Stimulated activated CD8-positive, alpha-beta memory T cell treated with anti-CD3 and anti-CD28 coated beads, Interleukin-12 subunit alpha, Interleukin-12 subunit beta, amount 100 ng/mL, for 24 hours (primary cell): ENCODE measurements at regions not wholly inside any gene's neighbourhood (a gene's known extent, or its start where the extent isn't known, plus 50 kb on each side); places are given as distances from the start of the nearest gene placed in this dataset.

ENCODE experiments used
- DNase-seq: peaks from one replicate; pipeline ENCODE4 v3.0.0-alpha.2; 2020; ENCODE audit errors: extremely low read depth

DNA sequence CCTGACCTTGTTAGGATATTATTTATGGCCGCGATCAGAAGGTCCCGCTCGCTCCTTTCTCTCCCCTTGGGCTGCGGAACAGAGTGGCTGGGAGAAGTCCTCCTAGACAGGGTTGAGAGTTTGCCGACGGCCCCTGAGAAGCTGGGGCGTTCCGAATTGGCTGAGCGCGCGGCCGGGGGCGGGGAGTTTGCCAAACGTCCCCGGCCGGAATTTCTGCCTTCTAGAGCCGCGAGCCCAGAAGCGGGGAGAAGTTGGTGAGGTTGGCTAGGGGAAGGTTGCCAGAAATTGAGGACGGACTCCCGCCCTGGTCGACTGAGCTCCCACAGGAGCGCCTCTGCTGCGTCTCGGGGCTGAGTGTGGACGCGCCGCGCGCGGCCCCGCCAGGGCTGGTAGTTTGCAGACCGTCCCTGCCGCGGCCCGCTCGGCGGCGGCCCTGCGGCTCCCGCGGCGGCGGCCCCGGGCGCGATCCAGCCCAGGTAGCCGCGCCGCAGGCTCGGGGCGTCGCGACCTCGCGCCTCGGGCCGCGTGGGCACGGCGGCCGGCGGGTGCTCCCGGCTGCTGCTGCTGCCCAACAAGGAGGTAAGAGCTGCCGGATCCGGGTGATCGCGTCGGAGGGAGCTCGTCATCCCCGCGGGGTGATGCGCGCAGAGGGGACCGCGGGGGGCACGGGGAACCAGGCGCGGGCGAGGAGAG, 134.0 kb upstream of the MGAT5 start:
- DNase-seq: peak; percentile 66

DNA sequence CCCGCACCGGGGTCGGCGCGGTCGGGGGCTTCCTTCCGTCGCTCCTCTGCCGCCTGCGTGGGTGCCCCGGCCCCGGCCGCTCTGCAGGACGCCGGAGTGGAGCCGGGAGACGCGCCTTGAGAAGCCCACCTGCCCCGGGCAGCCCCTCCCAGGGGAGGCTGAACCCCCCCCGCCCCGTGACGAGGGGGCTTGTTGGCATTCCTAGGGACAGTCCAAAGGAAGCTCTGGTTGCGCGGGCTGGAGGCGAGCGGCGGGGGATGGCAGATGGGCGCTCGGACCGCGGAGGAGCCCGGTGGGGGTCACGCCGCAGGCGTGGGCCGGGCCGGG, 133.5 kb upstream of the MGAT5 start:
- no peak for DNase-seq

DNA sequence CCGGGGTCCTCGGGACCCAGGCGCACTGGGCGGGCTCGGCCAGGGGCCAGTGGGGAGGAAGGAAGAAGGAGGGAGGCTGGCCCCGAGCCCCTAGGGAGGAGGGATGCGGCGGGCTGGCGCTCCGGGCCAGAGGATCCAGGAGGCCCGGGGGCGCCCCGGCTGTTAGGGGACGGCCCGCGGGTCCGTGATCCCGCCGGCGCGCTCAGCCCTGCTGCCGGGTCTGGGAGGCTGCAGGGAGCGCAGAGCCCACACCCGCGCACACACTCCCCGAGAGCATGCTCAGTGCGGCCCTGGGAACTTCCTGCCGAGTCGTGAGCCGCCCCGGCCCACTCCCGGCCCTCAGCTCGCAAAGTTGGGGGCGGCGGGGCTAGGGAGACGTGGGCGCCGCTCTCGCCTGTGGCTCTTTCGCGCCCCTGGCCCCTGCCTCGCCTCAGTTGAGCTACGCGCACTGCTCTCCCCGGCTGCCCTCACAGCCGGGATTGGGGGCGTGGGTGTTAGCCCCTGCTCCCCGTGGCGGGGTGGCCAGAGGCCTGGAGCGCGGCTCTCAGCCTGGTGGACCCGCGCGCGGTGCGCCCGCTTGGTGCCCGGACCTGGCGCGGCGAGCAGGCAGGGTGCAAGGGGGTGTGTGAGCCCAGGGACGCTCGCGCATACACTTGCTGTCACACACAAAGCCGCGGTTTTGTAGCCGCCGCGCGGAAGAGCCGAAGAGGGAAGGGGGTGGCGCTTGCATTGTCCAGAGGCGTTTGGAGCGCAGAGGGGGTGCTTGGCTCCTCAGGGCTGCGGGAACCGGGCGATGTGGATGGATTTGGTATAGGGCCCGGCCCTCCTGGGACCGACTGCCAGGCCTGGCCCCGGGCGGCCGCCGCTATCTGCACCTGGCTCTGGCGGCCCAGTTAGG, 132.9 kb upstream of the MGAT5 start:
- DNase-seq: peak; percentile 31

DNA sequence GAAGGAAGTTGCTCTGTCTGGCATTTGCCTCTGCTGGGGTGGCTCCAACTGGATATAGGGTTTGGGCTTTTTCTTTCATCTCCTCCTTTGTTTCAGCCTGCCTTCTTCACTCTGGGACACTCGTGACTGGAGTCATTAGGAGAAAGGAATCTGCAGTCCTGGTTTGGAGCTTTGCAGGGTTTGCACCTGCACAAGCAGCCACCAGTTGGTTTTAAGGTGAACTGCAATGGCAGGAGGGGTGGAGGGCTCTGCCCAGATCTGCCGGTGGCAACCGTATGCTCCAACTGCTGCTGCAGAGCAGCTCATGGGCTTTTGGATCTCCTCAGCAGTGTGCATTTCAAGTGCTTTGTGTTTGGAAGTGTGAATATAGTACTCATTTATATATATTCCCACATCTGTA, 131.3 kb upstream of the MGAT5 start:
- DNase-seq: no peak

DNA sequence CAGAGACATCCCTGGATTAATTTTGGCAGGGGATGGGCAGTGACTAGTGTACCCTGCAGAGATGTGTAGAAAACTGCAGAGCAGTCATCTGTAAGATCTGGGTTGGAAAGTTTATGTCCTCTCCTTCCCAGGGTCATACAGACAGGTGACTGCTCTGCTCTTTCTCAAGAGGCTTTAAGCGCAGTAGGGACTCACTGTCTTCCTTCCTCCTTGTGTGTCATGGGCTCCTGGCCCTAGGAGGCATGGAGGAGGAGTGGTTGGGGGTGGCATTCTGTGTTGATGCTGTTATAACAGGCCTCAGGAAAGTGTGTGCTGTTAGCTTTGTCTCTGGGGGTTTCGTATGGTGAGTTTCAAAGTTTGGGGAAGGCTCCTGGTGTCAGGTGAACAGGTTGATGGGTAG, 130.5 kb upstream of the MGAT5 start:
- no peak for DNase-seq

DNA sequence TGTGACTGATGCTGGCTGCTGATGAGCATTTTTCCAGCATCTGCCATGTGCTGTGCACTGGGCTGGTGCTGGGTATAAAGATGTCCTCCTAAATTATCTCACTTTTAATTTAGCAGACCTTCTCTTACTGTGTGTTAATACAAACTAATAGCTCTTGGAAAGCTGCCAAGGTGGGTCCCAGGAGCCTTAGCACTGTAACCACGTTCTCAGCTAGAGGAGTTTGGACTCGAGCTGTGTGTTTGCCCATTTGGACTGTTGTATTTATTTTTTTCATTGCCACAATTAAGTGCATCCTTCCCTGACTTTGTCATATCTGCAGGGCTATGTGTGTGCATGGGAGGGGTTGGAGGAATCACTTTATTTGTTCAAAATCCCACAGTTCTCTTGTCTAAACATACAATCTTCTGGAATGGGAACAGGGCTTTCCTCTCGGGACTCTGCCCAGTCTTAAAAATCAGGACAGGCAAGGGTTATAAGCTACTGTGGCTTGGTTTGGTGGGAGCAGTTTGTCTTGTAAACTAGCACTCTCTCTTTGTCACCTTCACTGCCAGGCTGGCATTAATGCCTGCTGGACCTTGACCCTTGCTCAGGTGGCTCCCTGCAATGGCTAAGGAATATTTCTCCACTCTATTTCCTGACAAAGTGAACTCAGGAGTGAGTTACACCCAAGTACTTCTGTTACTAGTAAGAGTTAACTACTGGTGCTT, 129.7 kb upstream of the MGAT5 start:
- no peak for DNase-seq

DNA sequence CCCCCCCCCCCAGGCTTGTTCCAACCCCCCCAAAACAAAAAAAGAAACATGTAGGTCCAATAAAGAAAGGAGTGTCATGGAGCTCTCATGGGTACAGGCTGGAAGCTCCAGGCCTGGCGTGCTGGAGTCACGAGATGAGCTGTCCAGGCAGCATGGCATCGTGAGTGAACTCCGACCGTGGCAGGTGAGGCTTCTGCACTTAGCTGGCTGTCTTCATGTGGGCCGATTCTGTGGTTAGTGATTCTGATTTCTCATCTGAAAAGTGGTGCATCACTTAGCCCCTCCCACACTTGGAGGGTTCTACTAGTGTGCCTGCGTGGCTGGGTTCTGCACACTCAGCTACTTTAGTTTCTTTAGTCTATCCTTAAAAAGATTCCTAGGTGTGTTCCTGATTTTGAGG, 126.4 kb upstream of the MGAT5 start:
- peak; percentile 28 for DNase-seq

DNA sequence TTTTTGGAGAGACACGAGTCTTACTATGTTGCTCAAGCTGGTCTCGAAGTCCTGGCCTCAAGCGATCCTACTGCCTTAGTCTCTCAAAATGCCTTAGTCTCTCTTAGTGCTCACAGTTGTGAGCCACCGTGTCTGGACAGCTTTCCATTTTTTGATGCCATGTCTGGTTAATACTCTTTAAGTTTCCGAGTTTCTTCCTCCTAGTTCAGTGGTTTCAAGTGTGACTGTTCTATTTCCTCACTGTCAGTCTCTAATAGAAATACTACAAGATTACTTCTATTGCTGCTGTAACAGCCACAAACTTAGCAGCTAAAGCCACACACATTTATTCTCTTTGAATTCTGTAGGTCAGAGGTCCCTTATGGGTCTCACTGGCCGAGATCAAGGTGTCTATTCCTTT, 125.1 kb upstream of the MGAT5 start:
- no peak for DNase-seq

DNA sequence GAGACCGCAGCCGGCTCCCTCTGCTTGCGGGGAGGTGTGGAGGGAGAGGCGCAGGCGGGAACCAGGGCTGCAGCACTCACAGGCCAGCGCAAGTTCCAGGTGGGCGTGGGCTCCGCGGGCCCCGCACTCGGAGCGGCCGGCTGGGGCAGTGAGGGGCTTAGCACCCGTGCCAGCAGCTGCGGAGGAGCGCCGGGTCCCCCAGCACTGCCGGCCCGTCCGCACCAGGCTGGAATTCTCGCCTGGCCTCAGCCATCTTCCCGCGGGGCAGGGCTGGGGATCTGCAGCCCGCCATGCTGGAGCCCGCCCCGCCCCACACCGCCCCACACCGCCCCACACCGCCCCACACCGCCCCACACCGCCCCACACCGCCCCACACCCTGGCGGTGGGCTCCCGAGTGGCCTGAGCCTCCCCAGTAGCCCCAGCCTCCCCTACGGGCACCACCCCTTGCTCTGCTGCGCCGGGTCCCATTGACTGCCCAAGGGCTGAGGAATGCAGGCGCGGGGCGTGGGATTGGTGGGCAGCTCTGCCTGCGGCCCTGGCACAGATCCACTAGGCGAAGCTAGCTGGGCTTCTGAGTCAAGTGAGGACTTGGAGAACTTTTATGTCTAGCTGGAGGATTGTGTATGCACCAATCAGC, 123.9 kb upstream of the MGAT5 start:
- DNase-seq: no peak

DNA sequence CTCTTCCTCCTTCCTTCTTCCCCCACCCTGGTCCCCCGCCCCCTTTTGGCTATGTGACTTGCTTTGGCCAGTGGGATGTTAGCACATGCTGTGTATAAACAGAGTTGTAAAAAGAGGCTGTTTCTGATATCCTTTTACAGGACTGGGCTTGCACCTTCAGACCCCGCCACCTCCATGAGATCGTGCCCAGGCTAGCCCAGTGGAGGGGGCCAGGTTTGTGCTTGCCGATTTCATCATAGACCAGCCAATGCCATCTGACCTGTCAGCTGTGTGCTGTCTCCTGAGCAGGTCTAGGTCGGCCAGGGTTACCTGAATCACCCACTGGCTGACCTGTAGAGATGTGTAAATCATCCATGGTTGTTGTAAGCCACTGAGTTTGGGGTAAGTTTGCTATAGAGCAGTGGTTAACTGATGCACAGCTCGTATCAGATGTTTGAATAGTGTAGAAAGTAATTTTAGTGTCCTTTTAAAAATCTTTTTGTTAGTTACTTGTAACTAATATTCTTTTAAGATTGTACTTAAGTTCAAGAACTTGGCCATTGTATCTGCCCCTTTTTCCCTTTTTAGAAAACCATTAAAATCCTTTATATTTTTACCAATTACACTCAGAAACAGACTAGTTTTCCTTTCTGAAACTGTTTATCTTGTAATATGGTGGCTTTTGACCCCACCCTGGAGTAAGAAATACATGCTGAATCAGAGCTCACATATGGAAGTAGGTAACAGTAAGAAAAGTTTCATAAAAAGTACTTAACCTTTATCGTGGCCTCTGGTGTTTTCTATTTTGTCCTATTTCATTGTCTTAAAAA, 122.0 kb upstream of the MGAT5 start:
- no peak for DNase-seq

DNA sequence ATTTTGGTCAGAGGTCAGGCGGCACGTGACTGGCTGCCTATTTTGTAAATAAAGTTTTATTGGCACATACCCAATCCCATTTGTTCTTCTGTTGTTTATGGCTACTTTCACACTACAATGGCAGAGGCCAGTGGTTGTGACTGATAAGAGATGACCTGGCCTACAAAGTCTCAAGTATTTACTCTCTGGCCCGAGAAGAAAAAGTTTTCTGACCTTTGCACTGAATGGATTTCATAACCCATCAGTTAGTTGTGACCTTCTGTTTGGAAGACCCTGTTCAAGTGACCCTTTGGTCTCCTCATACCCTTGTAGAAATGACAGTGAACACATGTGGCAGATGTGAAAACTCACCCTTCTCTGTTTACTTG, 121.4 kb upstream of the MGAT5 start:
- DNase-seq: no peak

DNA sequence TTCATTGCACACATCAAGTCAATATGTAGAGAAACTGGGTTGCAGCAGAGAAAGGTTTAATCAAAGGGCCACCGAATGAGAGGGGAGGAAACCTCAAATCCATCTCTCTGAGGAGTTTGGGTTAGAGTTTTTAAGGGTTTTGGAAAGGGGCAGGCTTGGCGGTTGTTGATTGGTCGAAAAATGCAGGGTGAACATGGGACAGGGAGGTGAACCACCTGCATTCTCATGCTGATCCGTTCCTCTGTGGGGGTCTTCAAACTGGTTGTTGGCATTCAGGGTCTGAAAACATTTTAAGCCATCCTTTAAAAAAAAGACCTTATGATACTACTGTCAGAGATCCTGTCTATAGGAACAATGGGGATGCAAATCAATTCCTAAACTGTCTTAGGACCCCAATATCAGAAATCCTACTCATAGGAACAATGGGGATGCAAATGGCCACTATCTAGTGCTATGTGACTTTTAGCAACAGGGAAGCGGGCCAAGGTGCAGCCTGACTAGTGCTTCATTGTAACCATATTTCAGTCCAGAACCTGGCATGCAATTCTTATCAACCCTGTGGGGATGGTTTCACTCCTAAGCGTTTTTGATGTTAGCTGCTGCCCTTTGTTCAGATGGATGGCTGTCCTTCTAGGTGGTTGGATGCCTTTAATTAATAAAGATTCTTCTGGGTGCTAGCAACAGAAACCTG, 120.1 kb upstream of the MGAT5 start:
- no peak for DNase-seq

DNA sequence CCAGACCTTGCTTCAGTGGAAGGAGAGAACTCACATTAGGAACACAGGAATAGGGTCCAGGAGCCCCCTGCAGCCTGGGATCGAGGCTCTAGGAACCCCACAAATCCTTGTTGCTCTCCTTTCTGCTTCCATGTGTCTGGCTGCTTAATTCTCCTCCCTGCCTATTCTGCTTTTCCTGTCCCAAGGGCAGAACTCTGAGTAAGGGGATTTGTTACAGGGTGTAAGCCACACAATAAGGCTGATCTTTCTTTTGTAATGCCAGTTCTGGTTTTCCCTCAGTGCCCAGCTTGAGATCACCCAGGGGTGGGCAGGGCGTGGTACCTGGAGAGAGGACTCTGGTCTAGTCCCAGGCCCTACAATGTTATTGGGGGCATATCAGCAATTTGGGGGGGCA, 119.6 kb upstream of the MGAT5 start:
- DNase-seq: no peak

DNA sequence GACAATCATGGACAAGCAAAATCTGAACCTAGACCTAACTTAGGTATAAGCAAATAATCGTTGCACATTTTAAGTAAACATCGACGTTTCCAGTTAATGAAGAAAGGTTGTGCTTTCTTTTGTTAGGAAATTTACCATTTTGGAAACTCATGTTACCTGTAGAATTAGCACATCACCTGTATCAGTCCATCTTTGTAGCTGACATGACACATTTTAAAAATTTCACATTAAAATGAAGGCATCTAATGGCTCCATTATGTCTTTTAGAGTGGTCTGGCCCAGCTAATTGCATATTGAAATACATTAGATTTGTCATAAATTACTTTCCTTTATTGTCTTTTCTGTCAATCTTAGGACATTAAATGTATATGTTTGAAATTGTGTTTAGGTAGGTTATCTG, 119.0 kb upstream of the MGAT5 start:
- no peak for DNase-seq

DNA sequence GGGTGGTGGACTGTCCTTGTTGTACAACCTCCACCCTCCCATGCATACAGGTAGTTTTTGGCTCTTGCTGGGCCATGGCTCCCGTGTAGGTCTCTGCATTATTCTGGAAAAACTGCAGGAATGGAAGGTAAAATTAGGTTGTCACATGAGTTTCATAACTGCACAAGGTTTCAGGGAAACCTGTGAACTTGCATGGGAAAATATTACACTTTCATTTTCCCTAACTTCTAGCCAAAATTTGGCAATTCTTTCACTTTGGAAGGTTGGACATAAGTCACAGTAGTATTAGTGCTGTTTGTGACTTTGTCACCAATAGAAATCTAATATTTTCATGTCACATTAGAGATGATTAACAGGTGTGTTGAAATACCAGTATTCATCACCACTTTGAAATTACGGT, 118.1 kb upstream of the MGAT5 start:
- no peak for DNase-seq

DNA sequence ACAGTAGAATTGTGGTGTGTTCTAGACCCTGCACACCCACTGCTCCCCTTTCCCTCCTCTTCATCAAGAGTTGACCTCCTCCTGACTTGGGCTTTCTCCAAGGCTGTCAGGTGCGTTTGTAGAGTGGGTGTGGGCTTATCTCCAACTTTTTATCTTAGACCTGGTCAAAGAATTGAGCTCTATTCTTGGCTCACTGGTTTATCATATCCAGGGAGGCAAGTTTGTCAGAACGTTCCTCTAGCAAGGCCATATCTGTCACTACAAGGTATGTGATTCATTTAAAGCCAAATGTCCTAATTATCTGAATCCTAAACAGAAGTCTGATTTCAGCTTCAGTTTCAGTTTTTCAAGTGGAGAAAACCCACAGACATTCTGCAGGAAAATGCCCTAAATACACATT, 117.1 kb upstream of the MGAT5 start:
- no peak for DNase-seq

DNA sequence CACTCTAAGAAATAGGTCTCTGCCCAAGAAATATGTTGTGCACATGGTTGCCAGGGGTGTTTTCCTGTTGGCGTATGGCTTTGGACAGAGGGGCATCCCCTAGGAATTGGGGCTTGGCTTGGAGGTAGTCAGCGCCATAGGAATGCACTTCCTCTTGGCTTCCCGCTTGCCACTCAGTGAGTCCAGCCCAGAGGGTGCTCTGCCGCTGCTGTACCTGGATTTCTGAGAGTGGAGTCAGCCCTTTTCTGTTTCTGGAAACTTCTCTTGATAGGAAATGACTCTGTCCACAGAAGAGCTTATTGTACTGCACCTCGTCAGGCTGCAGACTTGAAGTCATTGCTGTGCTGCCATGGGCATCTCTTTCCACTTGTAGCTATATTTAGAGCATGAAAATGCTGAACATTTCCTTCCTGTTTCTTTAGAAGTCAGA, 116.7 kb upstream of the MGAT5 start:
- no peak for DNase-seq

DNA sequence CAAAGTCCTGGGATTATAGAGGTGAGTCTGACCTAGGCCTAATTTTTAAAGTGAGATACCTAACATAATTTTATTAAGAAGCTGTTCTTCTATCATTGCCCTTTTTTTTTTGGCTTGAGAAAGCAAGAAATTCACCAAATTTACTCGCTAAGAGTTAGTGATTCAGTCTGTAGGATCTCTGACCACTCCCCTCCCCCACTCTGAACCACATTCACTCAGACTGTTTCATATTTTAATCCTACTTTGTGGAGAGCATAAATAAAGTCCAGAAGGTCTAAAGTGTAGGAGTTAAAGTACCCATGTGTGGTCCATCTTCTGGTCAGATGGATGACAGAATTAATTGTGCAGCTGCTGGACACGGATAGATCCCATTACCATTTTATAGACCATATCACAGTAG, 115.8 kb upstream of the MGAT5 start:
- DNase-seq: no peak

DNA sequence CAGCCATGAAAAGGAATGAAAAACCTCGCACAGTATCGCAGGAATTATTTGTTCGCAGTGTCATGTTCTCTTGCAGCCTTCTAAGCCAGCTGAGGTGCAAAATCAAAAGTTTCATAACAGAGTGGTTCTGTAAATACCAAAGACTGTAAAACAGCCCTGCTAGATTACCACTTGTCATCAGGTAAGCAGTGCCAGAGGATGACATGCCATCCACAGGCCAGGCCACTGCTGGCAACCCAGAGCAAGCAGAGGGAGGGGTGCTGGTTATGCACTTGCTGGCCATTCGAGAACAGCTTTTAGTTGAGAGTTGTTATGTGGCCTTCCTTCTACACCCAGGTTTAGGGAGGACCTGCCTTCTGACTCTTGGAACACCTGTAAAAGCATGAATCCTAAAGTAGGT, 114.3 kb upstream of the MGAT5 start:
- no peak for DNase-seq

DNA sequence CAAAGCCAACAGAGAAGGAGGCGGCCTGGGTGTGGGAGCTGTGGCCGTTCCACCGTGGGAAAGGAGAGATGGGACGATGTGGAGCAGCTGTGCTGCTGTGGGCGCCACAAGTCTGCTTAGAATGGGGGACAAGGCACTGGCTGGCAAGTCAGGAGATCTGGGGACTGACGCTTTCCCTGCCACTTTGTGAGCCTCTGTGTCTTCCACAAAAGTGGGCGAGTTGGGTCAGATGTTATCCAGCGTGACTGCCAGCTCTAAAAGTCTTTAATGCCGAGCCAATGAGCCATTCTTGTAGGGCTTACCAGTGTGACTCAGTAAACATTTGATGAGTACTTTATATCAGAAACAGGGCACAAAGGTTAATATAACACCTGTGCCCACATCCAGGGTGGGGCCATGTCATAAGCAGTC, 113.6 kb upstream of the MGAT5 start:
- DNase-seq: no peak
